SH-SY5Y (cell line): ENCODE measurements at regions not wholly inside any gene's neighbourhood (a gene's known extent, or its start where the extent isn't known, plus 50 kb on each side); places are given as distances from the start of the nearest gene placed in this dataset.

Experiments
- GATA2 ChIP-seq: IDR thresholded peaks from 2 replicates; pipeline ENCODE4 v1.6.1; 2011; ENCODE audit warnings: mild to moderate bottlenecking, low read depth, low read length
- GATA3 ChIP-seq: IDR thresholded peaks from 2 replicates; pipeline ENCODE4 v1.6.1; 2011; ENCODE audit warnings: low read depth, mild to moderate bottlenecking, low read length, moderate library complexity

DNA sequence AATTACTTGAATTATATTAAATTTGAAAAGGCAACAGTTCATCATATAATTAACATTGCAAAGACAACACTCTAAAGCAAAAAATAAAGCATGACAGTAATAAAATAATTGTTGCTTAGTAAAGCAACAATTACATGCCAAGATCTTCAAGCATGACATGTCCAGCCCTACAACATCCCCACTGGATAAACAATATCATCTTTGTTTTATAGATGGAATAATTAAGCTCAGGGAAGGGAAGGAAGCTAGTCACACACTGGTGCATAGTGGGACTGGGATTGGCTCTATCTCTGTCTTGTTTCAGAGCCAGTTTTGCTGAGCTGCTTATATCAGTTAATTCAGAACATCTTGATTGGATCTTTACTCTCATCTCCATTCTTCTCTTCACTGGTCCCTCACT lies 49.9 kb upstream of the PARD3B start:
- TF ChIP-seq GATA3 (no peak), GATA2 (no peak)
